ENCODE measurements at regions not wholly inside any gene's neighbourhood (a gene's known extent, or its start where the extent isn't known, plus 50 kb on each side); places are given as distances from the start of the nearest gene placed in this dataset.

DNA sequence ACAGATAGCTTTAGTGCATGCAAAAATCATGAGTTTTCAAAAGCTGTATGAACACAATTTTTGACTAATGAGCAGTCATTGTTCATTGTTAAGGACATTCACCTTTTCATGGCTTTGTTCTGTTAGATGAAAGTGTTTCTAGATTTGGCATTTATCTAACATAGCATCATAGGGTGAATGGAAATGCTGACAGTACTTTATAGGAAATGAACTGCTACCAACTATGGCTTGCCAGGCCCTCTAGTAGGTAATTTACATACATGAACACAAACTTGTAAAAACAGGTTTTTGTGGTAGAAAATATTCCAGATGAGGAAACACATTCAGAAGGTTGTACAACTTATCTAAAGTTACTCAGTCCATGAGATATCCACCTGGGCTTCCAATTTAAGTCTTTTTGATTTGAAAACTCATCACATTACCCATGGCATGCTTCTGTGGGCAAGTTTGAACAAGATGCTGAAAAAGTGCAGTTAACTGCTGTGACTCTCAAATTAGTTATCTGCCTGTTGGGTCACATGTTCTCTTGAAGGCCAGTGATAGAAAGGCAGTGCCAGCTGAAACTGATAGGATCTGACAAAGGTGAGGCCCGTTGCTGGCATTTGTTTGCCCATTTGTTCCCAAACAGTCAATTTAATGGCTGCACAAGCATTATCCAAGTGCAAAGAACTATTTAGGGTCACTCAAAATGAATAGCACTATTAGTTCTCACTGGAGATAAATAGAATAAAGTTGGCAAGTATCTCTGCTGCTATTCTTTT, 399.1 kb downstream of the MAN2A1 start:
- H3K9ac ChIP-seq (ENCODE audit: control insufficient read depth, insufficient read depth, low read length), result no peak overlapping the region
- no peaks in the 10 kb centered on the region for H3K36me3 ChIP-seq (ENCODE audit: control insufficient read depth in 2 of 2, insufficient read depth in 2 of 2, low read length in 1 of 2)
- H3K4me1 ChIP-seq (ENCODE audit: control insufficient read depth, insufficient read depth, low read length), result no peaks in the 10 kb centered on the region
- no peak overlapping the region for H3K27ac ChIP-seq (ENCODE audit: control insufficient read depth, insufficient read depth)
- no peaks in the 10 kb centered on the region for H3K27me3 ChIP-seq (replicated peaks in 1 of 2; ENCODE audit: control insufficient read depth in 2 of 2, insufficient read depth in 2 of 2, low read length in 1 of 2)
- H3K9me3 ChIP-seq (replicated peaks; ENCODE audit: control insufficient read depth, insufficient read depth, low read length), result no peaks in the 10 kb centered on the region
- no peak for ATAC-seq
- in situ Hi-C loops (cut with MboI), result no loop called here
- H4K20me1 ChIP-seq (ENCODE audit: control insufficient read depth, insufficient read depth), result no peaks in the 10 kb centered on the region
- WGBS (ENCODE audit: insufficient coverage, insufficient replicate concordance, low lambda C conversion rate, missing lambda C conversion rate), result 0% methylated on average over 1 of the region's 1 CpG
- intact Hi-C loops (cut with micrococcal nuclease; ENCODE audit: unreplicated experiment), result no loop called here
- no peak overlapping the region for H3K4me3 ChIP-seq
- POLR2A ChIA-PET, result no interaction called here
- SMC1A ChIA-PET (ENCODE audit: uncharacterized antibody, unreplicated experiment), result no interaction called here
- H3K4me2 ChIP-seq (ENCODE audit: control insufficient read depth, insufficient read depth), result no peak overlapping the region
- no peak overlapping the region for H2AFZ ChIP-seq (ENCODE audit: control insufficient read depth, low read depth, low read length)
- no peak for DNase-seq (ENCODE audit: low read depth, low spot score)
- FAIRE-seq, result no peak
- CTCF ChIA-PET, result no interaction called here
- no TSS peak for BruUV-seq (replicated peaks)
- no peaks in the 10 kb centered on the region for H3K79me2 ChIP-seq (ENCODE audit: control insufficient read depth, insufficient read depth, low read length)
- RAD21 ChIA-PET (ENCODE audit: unreplicated experiment), result no interaction called here
- no peak for TF ChIP-seq YBX1 (IDR thresholded peaks at IDR 0.05)
- TF ChIP-seq, protein P1, sequence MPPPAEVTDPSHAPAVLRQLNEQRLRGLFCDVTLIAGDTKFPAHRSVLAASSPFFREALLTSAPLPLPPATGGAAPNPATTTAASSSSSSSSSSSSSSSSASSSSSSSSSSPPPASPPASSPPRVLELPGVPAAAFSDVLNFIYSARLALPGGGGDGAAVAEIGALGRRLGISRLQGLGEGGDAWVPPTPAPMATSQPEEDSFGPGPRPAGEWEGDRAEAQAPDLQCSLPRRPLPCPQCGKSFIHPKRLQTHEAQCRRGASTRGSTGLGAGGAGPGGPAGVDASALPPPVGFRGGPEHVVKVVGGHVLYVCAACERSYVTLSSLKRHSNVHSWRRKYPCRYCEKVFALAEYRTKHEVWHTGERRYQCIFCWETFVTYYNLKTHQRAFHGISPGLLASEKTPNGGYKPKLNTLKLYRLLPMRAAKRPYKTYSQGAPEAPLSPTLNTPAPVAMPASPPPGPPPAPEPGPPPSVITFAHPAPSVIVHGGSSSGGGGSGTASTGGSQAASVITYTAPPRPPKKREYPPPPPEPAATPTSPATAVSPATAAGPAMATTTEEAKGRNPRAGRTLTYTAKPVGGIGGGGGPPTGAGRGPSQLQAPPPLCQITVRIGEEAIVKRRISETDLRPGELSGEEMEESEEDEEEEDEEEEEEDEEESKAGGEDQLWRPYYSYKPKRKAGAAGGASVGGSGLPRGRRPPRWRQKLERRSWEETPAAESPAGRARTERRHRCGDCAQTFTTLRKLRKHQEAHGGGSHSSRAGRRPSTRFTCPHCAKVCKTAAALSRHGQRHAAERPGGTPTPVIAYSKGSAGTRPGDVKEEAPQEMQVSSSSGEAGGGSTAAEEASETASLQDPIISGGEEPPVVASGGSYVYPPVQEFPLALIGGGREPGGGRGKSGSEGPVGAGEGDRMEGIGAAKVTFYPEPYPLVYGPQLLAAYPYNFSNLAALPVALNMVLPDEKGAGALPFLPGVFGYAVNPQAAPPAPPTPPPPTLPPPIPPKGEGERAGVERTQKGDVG (CRISPR knock-in tag; IDR thresholded peaks at IDR 0.05), result no peak
- TF ChIP-seq BRCA1 (IDR thresholded peaks at IDR 0.05; ENCODE audit: low read depth, low read length), result no peak
- no peak for TF ChIP-seq WRNIP1 (IDR thresholded peaks at IDR 0.05; ENCODE audit: borderline replicate concordance, low read depth, low read length)
- no peak for TF ChIP-seq MEF2A (IDR thresholded peaks at IDR 0.05; ENCODE audit: insufficient read depth, low read depth, low read length)
- TF ChIP-seq, protein P2, sequence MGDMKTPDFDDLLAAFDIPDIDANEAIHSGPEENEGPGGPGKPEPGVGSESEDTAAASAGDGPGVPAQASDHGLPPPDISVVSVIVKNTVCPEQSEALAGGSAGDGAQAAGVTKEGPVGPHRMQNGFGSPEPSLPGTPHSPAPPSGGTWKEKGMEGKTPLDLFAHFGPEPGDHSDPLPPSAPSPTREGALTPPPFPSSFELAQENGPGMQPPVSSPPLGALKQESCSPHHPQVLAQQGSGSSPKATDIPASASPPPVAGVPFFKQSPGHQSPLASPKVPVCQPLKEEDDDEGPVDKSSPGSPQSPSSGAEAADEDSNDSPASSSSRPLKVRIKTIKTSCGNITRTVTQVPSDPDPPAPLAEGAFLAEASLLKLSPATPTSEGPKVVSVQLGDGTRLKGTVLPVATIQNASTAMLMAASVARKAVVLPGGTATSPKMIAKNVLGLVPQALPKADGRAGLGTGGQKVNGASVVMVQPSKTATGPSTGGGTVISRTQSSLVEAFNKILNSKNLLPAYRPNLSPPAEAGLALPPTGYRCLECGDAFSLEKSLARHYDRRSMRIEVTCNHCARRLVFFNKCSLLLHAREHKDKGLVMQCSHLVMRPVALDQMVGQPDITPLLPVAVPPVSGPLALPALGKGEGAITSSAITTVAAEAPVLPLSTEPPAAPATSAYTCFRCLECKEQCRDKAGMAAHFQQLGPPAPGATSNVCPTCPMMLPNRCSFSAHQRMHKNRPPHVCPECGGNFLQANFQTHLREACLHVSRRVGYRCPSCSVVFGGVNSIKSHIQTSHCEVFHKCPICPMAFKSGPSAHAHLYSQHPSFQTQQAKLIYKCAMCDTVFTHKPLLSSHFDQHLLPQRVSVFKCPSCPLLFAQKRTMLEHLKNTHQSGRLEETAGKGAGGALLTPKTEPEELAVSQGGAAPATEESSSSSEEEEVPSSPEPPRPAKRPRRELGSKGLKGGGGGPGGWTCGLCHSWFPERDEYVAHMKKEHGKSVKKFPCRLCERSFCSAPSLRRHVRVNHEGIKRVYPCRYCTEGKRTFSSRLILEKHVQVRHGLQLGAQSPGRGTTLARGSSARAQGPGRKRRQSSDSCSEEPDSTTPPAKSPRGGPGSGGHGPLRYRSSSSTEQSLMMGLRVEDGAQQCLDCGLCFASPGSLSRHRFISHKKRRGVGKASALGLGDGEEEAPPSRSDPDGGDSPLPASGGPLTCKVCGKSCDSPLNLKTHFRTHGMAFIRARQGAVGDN (IDR thresholded peaks at IDR 0.05), result no peak
- TF ChIP-seq SIN3A (IDR thresholded peaks at IDR 0.05; ENCODE audit: low read depth, low read length), result no peak
- no peak for TF ChIP-seq FOXK2 (IDR thresholded peaks at IDR 0.05)
- no peak for TF ChIP-seq JUND (IDR thresholded peaks at IDR 0.05; ENCODE audit: low read depth, low read length)
- TF ChIP-seq HCFC1 (IDR thresholded peaks at IDR 0.05; ENCODE audit: low read length), result no peak
- TF ChIP-seq RBBP5 (conservative IDR thresholded peaks at IDR 0.05), result no peak
- no peak for TF ChIP-seq TCF3 (IDR thresholded peaks at IDR 0.05; ENCODE audit: borderline replicate concordance, insufficient read depth, low read depth, low read length)
- no peak for TF ChIP-seq SREBF1 (IDR thresholded peaks at IDR 0.05; ENCODE audit: low read length)
- TF ChIP-seq GATAD2B (conservative IDR thresholded peaks at IDR 0.05; ENCODE audit: low read depth), result no peak

Measured in GM12878 (cell line).